ENCODE measurements at regions not wholly inside any gene's neighbourhood (a gene's known extent, or its start where the extent isn't known, plus 50 kb on each side); places are given as distances from the start of the nearest gene placed in this dataset.

DNA sequence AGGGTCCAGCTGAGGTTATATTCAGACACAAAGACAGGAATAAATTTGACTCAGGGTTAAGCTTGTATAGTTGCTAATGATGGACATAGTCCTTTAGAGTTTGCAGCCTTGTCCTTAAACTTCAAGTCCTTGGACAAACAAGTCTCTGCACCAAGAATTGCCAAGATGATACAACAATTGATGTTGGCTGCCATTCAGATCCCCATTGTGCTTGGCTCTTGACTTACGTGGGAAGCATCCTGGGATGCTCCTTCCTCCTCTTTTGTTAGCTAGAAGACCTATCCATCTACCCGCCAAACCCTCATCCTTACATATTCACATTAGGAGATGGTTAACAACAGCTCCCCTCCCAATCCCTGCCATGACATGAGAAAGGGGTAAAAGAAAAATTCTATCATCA, 115.6 kb downstream of the RDH14 start:
- no peak for ATAC-seq
- no peak for TF ChIP-seq ZNF70 (CRISPR knock-in tag; IDR thresholded peaks at IDR 0.05)
- TF ChIP-seq ESRRG (CRISPR knock-in tag; IDR thresholded peaks at IDR 0.05), result no peak
- TF ChIP-seq, protein P1, sequence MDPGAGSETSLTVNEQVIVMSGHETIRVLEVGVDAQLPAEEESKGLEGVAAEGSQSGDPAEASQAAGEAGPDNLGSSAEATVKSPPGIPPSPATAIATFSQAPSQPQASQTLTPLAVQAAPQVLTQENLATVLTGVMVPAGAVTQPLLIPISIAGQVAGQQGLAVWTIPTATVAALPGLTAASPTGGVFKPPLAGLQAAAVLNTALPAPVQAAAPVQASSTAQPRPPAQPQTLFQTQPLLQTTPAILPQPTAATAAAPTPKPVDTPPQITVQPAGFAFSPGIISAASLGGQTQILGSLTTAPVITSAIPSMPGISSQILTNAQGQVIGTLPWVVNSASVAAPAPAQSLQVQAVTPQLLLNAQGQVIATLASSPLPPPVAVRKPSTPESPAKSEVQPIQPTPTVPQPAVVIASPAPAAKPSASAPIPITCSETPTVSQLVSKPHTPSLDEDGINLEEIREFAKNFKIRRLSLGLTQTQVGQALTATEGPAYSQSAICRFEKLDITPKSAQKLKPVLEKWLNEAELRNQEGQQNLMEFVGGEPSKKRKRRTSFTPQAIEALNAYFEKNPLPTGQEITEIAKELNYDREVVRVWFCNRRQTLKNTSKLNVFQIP (CRISPR knock-in tag; IDR thresholded peaks at IDR 0.05; ENCODE audit: borderline replicate concordance, low read depth), result no peak
- no peak for TF ChIP-seq CSDC2 (CRISPR knock-in tag; IDR thresholded peaks at IDR 0.05)
- TF ChIP-seq ZFP30 (CRISPR knock-in tag; IDR thresholded peaks at IDR 0.05), result no peak

DNA sequence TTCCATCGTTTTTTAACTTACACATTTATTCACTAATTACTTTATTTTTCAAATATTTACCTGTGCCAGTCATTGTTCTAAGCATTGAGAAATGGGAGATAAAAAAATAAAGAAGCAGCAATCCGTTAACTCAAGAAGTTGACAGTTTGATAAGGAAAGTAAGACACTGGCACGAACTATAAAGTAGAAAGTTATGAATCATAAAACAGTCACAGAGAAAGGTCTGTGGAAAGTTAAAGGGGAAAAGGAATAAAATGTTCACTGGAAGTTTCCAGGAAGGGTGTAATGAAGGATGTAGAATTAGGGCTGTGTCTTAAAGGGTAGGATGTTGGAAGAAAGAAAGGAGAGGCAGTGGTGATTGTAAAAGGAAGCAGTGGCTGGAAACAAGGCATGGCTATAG, 118.9 kb downstream of the RDH14 start:
- TF ChIP-seq ISL1 (CRISPR knock-in tag; IDR thresholded peaks at IDR 0.05) (no peak), PPARA (CRISPR knock-in tag; IDR thresholded peaks at IDR 0.05; ENCODE audit: borderline replicate concordance) (no peak), TOX (CRISPR knock-in tag; IDR thresholded peaks at IDR 0.05; ENCODE audit: borderline replicate concordance) (no peak), ZFP30 (CRISPR knock-in tag; IDR thresholded peaks at IDR 0.05) (no peak), TCF4 (CRISPR knock-in tag; IDR thresholded peaks at IDR 0.05; ENCODE audit: borderline replicate concordance) (no peak), ZNF70 (CRISPR knock-in tag; IDR thresholded peaks at IDR 0.05) (no peak), ZNF565 (CRISPR knock-in tag; conservative IDR thresholded peaks at IDR 0.05; ENCODE audit: low read depth) (no peak), ZNF8 (CRISPR knock-in tag; IDR thresholded peaks at IDR 0.05) (no peak), ZFP3 (CRISPR knock-in tag; IDR thresholded peaks at IDR 0.05) (no peak), ZC3H10 (CRISPR knock-in tag; IDR thresholded peaks at IDR 0.05) (no peak), RARB (CRISPR knock-in tag; IDR thresholded peaks at IDR 0.05) (no peak), GLIS3 (CRISPR knock-in tag; IDR thresholded peaks at IDR 0.05) (no peak), ESRRG (CRISPR knock-in tag; IDR thresholded peaks at IDR 0.05) (no peak), ARNTL (CRISPR knock-in tag; IDR thresholded peaks at IDR 0.05; ENCODE audit: borderline replicate concordance, low read depth) (no peak), OSR1 (CRISPR knock-in tag; IDR thresholded peaks at IDR 0.05) (no peak)
- TF ChIP-seq, protein P2, sequence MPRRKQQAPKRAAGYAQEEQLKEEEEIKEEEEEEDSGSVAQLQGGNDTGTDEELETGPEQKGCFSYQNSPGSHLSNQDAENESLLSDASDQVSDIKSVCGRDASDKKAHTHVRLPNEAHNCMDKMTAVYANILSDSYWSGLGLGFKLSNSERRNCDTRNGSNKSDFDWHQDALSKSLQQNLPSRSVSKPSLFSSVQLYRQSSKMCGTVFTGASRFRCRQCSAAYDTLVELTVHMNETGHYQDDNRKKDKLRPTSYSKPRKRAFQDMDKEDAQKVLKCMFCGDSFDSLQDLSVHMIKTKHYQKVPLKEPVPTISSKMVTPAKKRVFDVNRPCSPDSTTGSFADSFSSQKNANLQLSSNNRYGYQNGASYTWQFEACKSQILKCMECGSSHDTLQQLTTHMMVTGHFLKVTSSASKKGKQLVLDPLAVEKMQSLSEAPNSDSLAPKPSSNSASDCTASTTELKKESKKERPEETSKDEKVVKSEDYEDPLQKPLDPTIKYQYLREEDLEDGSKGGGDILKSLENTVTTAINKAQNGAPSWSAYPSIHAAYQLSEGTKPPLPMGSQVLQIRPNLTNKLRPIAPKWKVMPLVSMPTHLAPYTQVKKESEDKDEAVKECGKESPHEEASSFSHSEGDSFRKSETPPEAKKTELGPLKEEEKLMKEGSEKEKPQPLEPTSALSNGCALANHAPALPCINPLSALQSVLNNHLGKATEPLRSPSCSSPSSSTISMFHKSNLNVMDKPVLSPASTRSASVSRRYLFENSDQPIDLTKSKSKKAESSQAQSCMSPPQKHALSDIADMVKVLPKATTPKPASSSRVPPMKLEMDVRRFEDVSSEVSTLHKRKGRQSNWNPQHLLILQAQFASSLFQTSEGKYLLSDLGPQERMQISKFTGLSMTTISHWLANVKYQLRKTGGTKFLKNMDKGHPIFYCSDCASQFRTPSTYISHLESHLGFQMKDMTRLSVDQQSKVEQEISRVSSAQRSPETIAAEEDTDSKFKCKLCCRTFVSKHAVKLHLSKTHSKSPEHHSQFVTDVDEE (CRISPR knock-in tag; IDR thresholded peaks at IDR 0.05), result no peak
- TF ChIP-seq, protein P3, sequence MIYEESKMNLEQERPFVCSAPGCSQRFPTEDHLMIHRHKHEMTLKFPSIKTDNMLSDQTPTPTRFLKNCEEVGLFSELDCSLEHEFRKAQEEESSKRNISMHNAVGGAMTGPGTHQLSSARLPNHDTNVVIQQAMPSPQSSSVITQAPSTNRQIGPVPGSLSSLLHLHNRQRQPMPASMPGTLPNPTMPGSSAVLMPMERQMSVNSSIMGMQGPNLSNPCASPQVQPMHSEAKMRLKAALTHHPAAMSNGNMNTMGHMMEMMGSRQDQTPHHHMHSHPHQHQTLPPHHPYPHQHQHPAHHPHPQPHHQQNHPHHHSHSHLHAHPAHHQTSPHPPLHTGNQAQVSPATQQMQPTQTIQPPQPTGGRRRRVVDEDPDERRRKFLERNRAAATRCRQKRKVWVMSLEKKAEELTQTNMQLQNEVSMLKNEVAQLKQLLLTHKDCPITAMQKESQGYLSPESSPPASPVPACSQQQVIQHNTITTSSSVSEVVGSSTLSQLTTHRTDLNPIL (CRISPR knock-in tag; IDR thresholded peaks at IDR 0.05; ENCODE audit: low read depth), result no peak
- TF ChIP-seq, protein P4, sequence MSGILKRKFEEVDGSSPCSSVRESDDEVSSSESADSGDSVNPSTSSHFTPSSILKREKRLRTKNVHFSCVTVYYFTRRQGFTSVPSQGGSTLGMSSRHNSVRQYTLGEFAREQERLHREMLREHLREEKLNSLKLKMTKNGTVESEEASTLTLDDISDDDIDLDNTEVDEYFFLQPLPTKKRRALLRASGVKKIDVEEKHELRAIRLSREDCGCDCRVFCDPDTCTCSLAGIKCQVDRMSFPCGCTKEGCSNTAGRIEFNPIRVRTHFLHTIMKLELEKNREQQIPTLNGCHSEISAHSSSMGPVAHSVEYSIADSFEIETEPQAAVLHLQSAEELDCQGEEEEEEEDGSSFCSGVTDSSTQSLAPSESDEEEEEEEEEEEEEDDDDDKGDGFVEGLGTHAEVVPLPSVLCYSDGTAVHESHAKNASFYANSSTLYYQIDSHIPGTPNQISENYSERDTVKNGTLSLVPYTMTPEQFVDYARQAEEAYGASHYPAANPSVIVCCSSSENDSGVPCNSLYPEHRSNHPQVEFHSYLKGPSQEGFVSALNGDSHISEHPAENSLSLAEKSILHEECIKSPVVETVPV (CRISPR knock-in tag; IDR thresholded peaks at IDR 0.05), result no peak
- TF ChIP-seq, protein P1 (CRISPR knock-in tag; IDR thresholded peaks at IDR 0.05; ENCODE audit: borderline replicate concordance, low read depth), result no peak
- ATAC-seq, result peak; percentile 33

DNA sequence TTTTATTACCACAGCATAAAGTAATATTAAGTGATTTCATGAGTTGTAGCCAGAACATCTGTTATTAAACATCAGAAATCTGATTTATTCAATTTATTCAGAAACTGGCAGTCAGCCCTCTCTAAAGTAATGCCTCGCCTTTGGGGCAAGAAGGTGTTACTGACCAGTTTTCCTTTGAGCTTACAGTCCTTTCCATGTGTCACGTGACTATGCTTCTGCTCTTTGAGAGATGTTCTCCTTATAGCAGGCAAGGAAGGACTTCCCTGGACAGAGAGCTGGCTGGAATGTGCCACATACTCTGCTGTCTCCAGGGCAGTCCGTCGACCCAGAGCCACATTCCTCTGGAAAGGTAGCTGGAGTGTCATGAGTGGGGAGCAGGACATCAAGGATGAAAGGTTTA, 119.7 kb downstream of the RDH14 start:
- TF ChIP-seq CSDC2 (CRISPR knock-in tag; IDR thresholded peaks at IDR 0.05), result no peak
- TF ChIP-seq GLIS3 (CRISPR knock-in tag; IDR thresholded peaks at IDR 0.05), result no peak
- ATAC-seq, result peak; percentile 47

DNA sequence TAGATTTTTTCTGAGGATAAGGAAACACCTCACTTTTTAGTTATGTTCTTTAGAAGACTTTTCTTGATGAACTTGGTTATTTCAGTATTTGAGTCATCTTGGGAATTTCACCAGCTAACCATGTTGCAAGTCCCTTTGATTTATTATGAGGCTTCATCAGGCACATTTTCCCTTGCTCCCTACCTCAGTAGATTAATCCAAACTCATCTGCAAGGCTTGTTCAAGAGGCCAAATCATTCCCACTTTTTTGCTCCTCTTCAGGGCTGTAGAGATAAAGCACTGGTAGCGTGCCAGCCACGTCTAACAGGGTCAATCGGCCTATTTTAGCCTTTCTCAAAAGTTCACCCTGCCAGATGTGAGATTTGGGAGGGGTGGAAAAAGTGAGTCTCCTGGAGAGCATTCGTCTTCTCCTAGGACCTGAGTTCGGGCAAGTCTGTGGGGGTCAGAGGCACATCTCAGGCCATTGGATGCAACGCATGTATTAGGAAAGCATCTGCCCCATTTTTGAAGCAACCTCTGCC, 120.3 kb downstream of the RDH14 start:
- peak; percentile 11; the same call in 2 of the 3 replicates for ATAC-seq
- TF ChIP-seq, protein P4 (CRISPR knock-in tag; IDR thresholded peaks at IDR 0.05), result no peak
- no peak for TF ChIP-seq ZNF565 (CRISPR knock-in tag; conservative IDR thresholded peaks at IDR 0.05; ENCODE audit: low read depth)
- TF ChIP-seq ZFP3 (CRISPR knock-in tag; IDR thresholded peaks at IDR 0.05), result no peak
- no peak for TF ChIP-seq ESRRG (CRISPR knock-in tag; IDR thresholded peaks at IDR 0.05)
- TF ChIP-seq CSDC2 (CRISPR knock-in tag; IDR thresholded peaks at IDR 0.05), result no peak
- TF ChIP-seq RARB (CRISPR knock-in tag; IDR thresholded peaks at IDR 0.05), result no peak
- no peak for TF ChIP-seq SNAI2 (CRISPR knock-in tag; IDR thresholded peaks at IDR 0.05)
- TF ChIP-seq, protein P3 (CRISPR knock-in tag; IDR thresholded peaks at IDR 0.05; ENCODE audit: low read depth), result no peak
- no peak for TF ChIP-seq ZNF70 (CRISPR knock-in tag; IDR thresholded peaks at IDR 0.05)
- no peak for TF ChIP-seq BACH2 (CRISPR knock-in tag; IDR thresholded peaks at IDR 0.05; ENCODE audit: borderline replicate concordance)
- TF ChIP-seq ZNF8 (CRISPR knock-in tag; IDR thresholded peaks at IDR 0.05), result no peak
- TF ChIP-seq OSR1 (CRISPR knock-in tag; IDR thresholded peaks at IDR 0.05), result no peak
- no peak for TF ChIP-seq GLIS3 (CRISPR knock-in tag; IDR thresholded peaks at IDR 0.05)
